HG02763 (cell line): ENCODE measurements at regions not wholly inside any gene's neighbourhood (a gene's known extent, or its start where the extent isn't known, plus 50 kb on each side); places are given as distances from the start of the nearest gene placed in this dataset.

ENCODE experiments used
- ATAC-seq: cut with Tn5 transposase; IDR thresholded peaks from one replicate; pipeline ENCODE4 v1.9.1; 2021; ENCODE audit warnings: mild to moderate bottlenecking, moderate library complexity; ENCODE audit not compliant: unreplicated experiment

DNA sequence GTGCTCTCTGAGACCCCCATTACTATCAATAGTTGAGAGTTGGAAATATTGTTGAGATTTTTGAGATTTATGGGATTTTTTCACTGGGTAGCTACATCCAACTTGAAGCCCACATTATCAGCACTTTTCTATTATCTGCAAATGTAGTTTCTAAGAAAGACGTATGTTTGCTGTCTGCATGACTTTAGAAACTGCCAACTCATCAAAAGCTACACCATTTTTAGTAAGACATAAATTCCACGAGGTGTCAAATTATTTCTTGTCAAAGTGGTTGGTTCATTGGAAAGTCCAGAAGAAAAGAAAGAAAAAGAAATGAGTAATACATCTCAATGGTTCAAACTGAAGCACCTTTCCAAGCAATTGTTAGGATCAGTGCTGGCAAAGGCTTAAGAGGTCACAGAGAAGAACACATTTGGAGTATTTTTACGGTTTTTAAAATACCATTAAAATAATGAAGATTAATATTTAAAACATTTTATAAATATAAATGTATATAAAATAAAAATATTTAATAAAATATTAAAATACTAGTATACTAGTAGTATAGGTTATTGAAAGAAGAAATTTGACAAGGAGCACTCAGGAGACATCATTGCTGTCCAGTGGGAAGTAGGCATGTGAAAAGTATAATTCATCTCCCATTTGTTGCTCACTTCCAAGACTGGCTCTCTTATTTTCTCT, 463.5 kb downstream of the TAFA4 start:
- no peak for ATAC-seq

DNA sequence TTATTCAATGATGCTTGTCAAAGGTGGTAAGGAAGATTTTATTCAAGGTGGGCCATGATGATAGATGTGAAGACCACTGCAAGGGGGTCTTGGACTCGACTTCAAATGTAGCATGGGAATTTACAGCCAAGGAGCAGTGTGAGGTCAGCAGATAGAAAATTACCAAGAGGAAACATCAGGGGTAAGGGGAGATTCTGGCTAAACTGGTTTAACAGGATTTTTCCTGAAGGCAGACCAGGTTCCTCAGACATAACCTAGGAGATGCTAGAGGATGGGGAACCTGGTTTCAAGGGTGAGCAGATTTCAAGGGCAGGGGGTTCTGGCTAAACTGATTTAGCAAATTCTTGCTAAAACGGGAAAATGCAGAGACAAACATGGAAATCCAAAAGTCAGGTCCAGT, 464.9 kb downstream of the TAFA4 start:
- no peak for ATAC-seq

DNA sequence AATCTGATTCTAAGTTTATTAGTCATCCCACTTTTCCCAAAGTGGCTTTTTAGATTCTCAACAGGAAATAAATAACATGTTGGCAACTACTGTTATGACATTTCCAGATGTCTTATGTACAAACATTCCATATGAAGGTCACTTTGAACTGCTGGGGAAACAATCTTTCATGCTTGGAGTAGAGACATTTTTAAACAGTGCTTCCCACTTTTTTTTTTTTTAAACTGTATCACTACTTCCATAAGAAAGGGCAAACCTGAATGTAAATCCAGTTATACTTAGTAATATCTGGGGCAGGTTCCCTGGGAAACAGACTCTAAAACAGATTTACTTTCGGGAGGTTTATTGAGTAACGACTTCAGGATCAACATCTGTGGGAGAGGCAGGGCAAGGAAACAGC, 473.8 kb downstream of the TAFA4 start:
- ATAC-seq, result no peak

DNA sequence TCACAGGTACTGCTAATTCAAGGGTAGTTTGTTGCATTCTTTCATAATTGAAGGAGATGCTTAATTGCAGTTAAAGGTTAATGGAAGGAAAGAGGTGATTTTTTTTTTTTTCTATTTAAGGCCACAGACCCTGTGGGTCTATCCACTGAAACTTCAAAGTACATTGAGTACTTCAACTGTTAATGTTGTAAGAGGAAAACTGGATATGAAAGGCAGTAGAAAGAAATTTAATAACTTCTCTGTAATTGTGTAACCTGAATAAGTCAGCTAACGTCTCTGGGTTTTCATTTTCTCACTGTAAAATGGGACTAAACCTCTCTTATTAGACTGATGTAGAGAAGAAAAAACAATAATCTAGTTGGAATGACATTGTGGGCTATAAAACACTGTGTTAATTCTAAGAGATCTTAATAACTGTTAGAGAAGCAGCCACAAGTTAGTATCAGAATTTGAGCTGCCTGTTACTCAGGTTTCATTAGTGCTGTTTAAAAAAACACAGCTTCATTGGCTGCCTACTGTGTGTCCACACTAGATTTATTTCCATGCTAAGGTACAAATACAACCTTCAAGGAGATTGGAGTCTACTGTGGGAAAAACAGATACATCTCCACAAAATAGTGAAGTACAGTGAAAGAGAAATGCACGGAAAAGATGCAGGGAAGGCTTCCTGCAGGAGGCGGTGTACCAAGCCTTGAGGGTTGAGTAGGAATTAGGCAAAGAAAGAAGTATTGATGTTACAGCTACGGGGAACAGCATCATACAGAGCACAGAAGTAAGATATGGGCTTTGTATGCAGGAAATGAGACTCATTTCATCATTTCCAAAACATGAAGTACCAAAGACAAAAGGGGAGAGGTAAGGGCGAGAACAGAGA, 483.6 kb downstream of the TAFA4 start:
- ATAC-seq, result no peak

DNA sequence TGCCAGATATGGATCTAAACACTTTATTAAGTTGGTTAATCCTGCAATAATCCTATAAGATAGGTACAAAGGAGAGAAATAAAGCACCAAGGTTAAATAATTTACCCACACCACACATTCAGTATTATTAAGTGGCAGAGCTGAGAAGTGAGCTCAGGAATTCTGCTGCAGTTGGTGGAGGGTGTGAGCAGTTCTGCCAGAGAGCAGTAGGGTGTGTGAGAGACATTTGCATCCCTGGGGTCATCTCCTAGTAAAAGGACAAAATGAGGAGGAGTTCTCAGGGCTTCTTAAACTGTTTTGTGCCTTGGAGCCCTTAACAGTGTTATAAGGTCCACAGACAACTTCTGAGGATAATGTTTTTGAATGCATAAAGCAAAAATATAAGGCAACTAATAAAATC, 484.5 kb downstream of the TAFA4 start:
- no peak for ATAC-seq

DNA sequence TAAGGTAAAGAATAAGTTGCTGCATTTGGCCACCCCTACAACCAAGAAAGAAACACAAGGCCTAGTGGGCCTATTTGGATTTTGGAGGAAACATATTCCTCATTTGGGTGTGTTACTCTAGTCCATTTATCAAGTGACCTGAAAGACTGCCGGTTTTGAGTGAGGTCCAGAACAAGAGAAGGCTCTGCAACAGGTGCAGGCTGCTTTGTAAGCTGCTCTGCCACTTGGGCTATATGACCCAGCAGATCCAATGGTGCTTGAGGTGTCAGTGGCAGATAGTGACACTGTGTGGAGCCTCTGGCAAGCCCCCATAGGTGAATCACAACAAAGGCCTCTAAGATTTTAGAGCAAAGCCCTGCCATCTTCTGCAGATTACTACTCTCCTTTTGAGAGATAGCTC, 491.3 kb downstream of the TAFA4 start:
- no peak for ATAC-seq

DNA sequence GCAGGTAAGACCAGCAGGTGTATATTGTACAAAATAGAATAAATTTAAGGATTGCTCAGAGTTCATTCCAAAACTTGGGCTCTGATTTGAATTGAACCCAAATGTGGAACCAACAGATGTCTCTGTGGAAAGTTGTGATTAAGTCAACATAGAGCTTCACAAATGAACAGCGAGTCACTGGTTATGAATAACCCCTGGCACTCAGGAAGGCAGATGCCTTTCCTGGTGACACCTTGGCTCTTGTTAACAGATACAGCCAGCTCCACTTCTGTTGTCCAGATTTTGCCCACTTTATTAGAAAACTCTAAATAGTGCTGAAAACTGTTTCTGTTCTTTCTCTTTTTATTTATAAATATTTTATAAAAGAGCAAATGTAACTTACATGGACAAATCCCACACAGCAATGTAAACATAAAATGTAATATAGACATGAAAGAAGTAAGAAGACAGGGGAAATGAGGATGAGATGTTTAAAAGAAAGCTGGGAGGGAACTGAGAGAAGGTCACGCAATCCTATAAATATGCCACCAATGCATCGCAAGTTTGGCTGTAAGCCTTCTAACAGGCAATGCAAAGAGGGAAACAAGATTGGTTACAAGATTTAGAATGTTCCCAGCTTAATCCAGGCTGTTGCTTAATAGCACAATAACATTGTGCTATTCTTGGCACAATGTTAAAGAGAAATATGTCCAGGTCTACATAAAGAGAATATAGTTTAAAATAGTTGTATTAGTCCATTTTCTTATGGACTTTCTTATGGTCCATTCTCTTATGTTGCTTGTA, 495.5 kb downstream of the TAFA4 start:
- ATAC-seq, result no peak

DNA sequence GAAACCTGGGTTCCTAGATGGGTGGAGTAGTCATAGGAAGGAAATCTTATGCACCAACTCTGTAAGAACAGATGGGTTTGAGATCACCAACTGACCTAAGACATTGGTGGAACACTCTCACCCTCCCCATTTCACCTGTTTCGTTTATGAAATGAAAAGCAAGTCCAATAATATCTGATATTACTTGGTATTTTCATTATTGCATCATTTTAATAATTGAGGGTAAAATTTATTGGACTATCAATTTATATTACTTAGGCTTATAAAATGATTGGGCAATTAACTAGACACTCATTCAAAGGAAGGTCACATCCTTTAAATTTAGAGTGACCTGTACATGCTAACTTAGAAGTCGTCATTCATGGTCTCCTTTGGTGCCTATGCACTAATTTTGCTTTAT, 503.9 kb downstream of the TAFA4 start:
- ATAC-seq, result no peak

DNA sequence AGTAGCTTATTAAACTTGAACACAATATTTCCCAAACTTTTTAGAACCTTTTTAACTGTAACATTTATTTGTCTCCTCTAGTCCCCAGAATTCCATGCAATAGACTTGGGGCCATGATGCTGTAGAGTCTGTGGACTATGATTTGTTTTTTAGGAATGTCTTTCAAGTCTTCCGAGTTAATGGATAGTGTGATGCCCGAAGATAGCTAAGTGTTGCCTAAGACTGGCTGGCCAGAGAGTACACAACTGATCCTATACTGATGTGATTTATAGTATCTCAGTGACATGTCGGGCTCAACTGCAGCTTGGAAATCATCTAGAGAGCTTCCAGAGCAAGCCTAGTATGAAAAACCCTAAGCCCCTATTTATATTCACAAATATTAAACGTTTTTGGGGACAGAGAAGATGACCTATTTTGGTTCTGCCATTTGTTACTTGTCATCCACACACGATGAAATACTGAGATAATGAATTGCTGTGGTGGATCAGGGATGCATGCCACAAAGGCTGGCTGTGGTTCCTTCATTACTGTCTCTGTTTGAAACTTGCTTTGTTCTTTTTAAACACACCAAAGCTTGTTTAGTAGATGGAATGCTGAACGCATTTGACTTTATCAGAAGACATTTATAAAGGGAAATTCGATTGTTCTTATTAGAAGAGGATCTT, 507.4 kb downstream of the TAFA4 start:
- no peak for ATAC-seq

DNA sequence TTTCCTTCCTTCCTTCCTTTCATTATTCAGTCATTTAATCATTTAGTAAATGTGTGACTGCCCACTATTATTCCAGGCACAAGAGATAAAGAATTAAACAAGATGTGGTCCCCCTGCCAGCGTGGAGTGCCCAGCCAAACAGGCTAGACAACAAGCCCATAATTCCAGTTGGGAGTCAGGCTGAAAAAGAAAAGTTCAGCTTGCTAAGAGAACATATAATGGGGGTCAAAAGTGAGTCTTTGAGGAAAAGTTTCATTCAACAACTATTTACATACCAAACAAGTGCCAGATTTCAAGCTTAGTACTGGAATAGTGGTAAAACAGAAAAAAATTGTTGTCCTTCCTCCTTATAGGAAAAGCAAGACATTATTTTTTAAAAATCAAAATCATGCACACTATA, 523.7 kb downstream of the TAFA4 start:
- ATAC-seq, result no peak

DNA sequence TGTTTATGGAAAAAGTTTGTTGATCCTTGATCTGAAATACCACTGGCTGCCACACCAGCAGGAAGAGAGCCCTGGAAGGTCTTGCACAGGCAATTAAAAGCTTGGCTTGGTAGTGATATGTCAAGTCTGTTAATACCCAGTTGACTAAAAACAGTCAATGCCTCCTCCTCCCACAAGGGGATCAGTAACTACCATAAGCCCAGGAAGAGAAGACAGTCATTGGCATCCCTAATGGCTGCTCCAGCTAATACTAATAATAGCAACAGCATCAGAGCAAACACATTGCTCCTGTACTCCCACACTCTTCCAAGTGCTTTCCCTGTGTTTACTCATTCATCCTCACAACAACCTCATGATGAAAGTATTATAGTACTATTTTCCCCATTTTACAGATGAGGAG, 528.6 kb downstream of the TAFA4 start:
- ATAC-seq, result no peak

DNA sequence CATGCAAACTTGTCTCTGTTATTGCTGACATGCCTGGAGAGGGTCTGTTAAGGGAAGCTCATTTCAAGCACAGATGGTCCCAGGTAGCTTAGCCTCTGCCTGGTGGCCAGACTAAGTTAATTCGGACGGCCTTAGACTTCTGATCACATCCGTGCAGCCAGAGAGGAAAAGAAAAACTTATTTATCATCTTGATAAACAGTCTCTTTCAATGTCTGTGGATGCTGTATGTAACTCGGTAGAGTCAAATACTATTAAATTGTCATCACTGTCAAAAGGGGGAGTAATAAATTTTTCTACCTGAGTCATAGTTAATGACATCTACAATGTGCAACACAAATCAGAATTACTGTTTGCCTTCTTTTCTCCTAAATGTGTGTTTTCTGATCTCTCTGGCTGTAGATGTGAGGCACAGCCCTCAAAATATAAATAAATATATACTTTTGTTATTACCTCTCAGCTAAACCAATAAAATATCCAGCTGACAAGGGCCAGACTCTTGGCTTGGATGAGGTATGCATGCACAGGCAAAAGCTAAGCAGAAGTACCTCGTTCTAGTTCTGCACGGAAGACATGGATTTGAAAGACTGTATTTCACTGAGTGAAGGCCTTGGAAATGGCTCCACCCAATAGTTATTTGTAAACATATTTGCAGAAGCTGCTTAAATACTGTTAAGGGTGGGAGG, 530.0 kb downstream of the TAFA4 start:
- no peak for ATAC-seq

DNA sequence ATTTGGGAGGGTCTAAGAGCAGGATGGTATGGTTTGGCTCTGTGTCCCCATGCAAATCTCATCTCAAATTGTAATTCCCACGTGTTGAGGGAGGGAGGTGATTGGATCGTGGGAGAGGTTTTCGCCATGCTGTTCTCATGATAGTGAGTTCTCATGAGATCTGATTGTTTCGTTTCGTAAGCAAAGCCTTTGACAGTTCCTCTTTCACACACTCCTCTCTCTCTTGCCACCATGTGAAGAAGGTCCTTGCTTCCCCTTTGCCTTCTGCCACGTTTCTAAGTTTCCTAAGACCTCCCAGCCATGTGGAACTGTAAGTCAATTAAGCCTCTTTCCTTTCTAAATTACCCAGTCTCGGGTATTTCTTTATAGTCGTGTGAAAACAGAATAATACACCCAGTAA, 553.7 kb downstream of the TAFA4 start:
- ATAC-seq, result no peak

DNA sequence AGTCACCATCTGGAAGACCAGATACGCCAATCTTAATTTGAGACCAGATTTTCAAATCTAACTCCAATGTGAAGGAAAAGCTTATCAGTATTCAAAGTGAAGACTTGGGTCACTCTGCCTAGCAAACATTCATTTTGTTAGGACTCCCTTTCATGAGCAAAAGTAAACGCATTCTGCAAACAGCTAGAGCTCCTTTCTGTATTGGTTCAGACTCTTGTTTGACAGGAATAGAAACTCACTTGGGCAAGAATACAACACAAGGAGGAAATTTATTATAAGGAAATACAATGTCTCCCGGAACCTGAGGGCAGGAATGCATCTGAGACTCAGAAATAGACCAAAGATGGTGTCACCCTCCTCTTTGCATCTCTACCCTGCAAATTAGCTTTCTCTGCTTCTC, 558.6 kb downstream of the TAFA4 start:
- ATAC-seq, result no peak

DNA sequence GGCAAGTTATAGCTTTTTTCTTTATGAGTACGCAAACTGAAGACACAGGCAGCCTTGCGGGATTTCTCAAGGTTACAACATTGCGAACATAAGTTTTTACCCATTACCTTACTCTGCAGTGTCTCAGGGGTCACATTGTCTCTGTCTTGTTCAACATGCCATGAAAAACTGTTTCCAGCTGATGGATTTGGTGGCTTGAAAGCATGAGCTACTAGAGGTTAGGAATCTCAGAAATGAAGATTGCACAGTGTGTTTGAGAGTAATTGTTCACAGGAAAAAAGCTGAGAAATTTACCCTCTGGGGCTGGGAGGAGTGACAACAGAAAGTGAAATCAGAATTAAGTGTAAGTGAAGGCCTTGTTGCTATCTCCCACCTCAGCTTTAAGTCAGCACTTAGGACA, 568.6 kb downstream of the TAFA4 start:
- no peak for ATAC-seq

DNA sequence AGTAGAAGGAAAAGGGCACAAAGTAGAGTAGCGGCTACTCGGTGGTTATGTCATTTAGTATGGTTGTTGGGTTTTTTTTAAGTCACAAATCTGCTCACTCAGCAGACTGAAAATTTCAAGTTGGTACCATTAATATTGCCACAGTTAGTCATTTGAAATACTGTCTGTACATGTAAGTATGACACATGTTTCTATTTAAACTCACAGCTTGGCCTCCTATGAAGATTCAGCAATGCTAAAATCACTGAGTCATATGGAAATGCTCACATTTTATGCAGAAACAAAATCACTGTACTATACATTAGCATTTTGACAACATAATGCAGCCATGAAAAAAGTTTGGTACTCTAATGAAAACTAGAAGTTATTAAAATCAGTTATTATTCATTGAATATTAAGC, 571.9 kb downstream of the TAFA4 start:
- ATAC-seq, result no peak

DNA sequence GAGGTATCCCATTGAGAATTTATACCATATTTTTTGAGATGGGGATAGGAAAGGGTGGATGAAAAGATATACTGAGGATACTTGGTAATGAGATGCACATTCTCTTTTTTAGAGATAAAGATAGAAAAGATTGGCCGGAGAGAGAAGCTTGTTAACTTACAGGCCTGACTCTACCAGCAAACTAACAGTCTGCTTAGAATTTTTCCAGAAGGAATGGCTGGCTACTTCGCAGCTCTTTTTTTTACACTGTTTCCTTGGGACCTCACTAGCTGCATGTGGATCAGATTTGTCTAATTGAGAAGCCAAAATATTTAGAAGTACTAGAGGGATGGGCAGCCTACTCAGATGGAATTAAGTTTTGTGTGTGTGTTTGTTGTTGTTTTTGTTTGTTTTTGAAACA, 586.6 kb downstream of the TAFA4 start:
- no peak for ATAC-seq

DNA sequence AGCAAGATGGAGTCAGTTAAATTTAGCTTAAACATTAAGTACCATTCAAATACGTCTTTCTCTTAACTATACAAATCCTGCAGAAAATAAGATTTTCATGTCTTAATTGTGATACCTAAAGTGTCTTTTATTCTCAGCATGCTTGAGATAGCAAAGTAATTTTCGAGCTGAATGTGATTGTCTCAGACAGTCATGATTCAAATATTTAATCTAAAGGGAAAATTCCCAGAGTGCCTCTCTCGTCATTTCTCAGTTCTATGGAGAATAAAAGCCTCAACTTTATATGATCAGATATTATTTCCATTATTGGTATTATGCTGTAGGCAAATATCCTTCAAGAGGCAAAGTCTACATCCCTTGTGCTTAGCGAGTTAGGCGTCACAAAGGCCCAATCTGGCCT, 589.9 kb downstream of the TAFA4 start:
- no peak for ATAC-seq

DNA sequence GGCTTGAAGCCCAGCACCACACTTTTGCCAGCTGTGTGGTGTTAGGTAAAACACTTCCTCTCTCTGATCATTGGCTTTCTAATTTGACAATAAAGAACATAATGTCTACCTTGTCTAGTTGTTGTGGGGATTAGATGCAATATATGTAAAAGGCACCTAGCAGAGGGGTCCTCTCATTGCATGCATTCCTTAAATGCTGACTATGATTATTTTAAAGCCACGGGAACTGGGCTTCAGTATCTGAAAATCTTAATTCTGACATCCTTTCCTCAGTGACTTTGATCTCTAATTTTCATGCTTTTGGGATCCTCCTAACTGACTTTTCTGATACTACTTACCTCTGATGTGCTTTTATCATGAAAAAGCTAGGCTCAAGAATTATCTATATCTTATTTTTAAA, 596.3 kb downstream of the TAFA4 start:
- no peak for ATAC-seq

DNA sequence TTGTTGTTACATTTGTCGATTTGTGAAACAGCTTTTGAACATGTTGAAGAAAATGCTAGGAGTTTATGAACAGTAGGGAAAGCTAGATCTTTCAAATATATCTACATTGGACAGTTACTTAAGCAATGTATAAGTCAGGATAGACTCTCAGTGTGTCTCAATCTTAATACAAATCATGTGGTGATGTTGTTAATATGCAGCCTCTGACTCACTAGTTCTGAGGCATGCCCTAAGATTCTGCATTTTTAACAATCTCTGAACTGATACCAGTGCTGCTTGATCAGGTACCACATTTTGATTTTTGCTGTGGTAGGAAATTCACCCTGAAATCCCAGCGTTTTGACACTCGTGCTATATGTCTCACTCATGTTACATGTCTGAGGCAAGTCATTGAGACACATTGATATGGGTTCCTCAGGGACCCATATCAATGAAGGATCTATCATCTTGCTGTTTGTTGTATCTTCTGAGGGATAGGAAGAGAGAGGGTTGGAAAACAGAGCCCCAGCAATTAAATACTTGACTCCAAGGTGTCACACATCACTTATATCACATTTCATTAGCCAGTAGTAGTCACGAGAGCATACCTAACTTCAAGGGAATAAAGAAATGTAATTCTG, 597.9 kb downstream of the TAFA4 start:
- ATAC-seq, result no peak
